ENCODE measurements at regions not wholly inside any gene's neighbourhood (a gene's known extent, or its start where the extent isn't known, plus 50 kb on each side); places are given as distances from the start of the nearest gene placed in this dataset.

DNA sequence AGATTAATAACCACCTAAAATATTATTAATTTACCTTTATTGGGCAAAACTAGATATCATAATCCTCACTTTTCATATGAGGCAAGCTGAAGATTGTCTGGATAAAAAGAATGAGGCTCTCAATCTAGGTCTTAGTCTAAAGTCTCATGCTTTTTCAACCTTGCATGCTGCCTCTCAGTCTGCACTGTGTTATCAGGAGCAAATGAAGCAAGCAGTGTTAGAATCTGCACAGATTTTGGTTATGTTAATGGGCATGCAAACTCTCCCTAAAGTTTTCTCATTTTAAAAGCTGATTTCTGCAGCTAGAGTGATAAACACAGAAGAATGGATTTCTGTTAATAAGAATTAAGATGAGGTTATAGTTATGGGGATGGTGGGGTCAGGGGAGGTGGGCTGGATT, 350.7 kb upstream of the C11orf87 start:
- Histone ChIP-seq H3K9me3 (peaks cover 0 to 6% (median 0%) of the 10 kb centered on the region in 3 donors), H3K27me3 (no peaks in the 10 kb centered on the region), H3K27ac (peak overlapping the region; percentile 37 to 66 (median 59)), H3K36me3 (no peaks in the 10 kb centered on the region), H3K4me3 (no peak overlapping the region), H3K4me1 (peaks cover 6 to 20% (median 13%) of the 10 kb centered on the region in 3 donors)
- no peak for ATAC-seq
- TF ChIP-seq EP300 (IDR thresholded peaks at IDR 0.05) (no peak), POLR2A (IDR thresholded peaks at IDR 0.05) (no peak), CTCF (IDR thresholded peaks at IDR 0.05) (no peak), POLR2AphosphoS5 (IDR thresholded peaks at IDR 0.05) (no peak)

GRCh38 chr11:109071712-109072524, 350.1 kb upstream of the C11orf87 start:
- H3K36me3 ChIP-seq = no peaks in the 10 kb centered on the region
- WGBS, 2 donors (ENCODE audit: low coverage in 1 of 2) = 23 to 24% methylated on average over 3 to 4 of the region's 5 CpGs
- no peaks in the 10 kb centered on the region for H3K27me3 ChIP-seq
- H3K4me3 ChIP-seq = no peak overlapping the region
- peaks cover 0 to 6% (median 0%) of the 10 kb centered on the region in 3 donors for H3K9me3 ChIP-seq
- peaks cover 6 to 20% (median 13%) of the 10 kb centered on the region in 3 donors for H3K4me1 ChIP-seq
- peak overlapping the region; percentile 57 to 73 (median 65) for H3K27ac ChIP-seq
- peak; percentile 84 for ATAC-seq
- peak; percentile 68 for TF ChIP-seq EP300 (IDR thresholded peaks at IDR 0.05)
- peak; percentile 88 for TF ChIP-seq POLR2AphosphoS5 (IDR thresholded peaks at IDR 0.05)
- TF ChIP-seq POLR2A (IDR thresholded peaks at IDR 0.05) = no peak
- no peak for TF ChIP-seq CTCF (IDR thresholded peaks at IDR 0.05)

- Histone ChIP-seq H3K36me3 (no peaks in the 10 kb centered on the region), H3K9me3 (peaks cover 0 to 6% (median 0%) of the 10 kb centered on the region in 3 donors), H3K27me3 (no peaks in the 10 kb centered on the region), H3K4me3 (no peak overlapping the region), H3K27ac (no peak overlapping the region), H3K4me1 (peaks cover 6 to 20% (median 13%) of the 10 kb centered on the region in 3 donors)
- ATAC-seq = no peak
- TF ChIP-seq EP300 (IDR thresholded peaks at IDR 0.05) (no peak), CTCF (IDR thresholded peaks at IDR 0.05) (no peak), POLR2AphosphoS5 (IDR thresholded peaks at IDR 0.05) (no peak), POLR2A (IDR thresholded peaks at IDR 0.05) (no peak)
- WGBS, 2 donors (ENCODE audit: low coverage in 1 of 2) = 92 to 94% methylated on average over 3 to 4 of the region's 4 CpGs
Measured at GRCh38 chr11:109073032-109073822, 348.8 kb upstream of the C11orf87 start.

- no peaks in the 10 kb centered on the region for H3K27me3 ChIP-seq
- no peak for ATAC-seq
- no peaks in the 10 kb centered on the region for H3K9me3 ChIP-seq
- peaks cover 6 to 18% (median 13%) of the 10 kb centered on the region in 3 donors for H3K4me1 ChIP-seq
- H3K27ac ChIP-seq = no peak overlapping the region
- WGBS, 2 donors (ENCODE audit: low coverage in 1 of 2) = 60 to 84% methylated on average over 1 to 2 of the region's 2 CpGs
- no peak for TF ChIP-seq POLR2A (IDR thresholded peaks at IDR 0.05)
- no peak for TF ChIP-seq CTCF (IDR thresholded peaks at IDR 0.05)
- TF ChIP-seq EP300 (IDR thresholded peaks at IDR 0.05) = no peak
- no peak for TF ChIP-seq POLR2AphosphoS5 (IDR thresholded peaks at IDR 0.05)
- no peak overlapping the region for H3K4me3 ChIP-seq
- H3K36me3 ChIP-seq = no peaks in the 10 kb centered on the region
Measured at GRCh38 chr11:109075976-109076375, 346.0 kb upstream of the C11orf87 start.

Measured in gastroesophageal sphincter (tissue), 4 donors.